NCI-H526 treated with DMSO at 0.1 percent for 48 hours (cell line): ENCODE measurements at regions not wholly inside any gene's neighbourhood (a gene's known extent, or its start where the extent isn't known, plus 50 kb on each side); places are given as distances from the start of the nearest gene placed in this dataset.

Experiments used
- DNase-seq: peaks from one replicate; lab custom pipeline; 2025; lab: John Stamatoyannopoulos, UW

- DNase-seq = no peak
Measured at GRCh38 chr5:145506185-145506850, 328.8 kb downstream of the PRELID2 start.

- no peak for DNase-seq
Measured at GRCh38 chr5:145502906-145503305, 332.2 kb downstream of the PRELID2 start.

- no peak for DNase-seq
Measured at GRCh38 chr5:145500710-145501109, 334.4 kb downstream of the PRELID2 start.

GRCh38 chr5:145499483-145499882, 335.7 kb downstream of the PRELID2 start:
- DNase-seq = no peak

GRCh38 chr5:145497052-145497451, 338.1 kb downstream of the PRELID2 start:
- DNase-seq = no peak

- DNase-seq = no peak
Measured at GRCh38 chr5:145495741-145496140, 339.4 kb downstream of the PRELID2 start.

- no peak for DNase-seq
Measured at GRCh38 chr5:145495196-145495595, 339.9 kb downstream of the PRELID2 start.

- no peak for DNase-seq
Measured at GRCh38 chr5:145493435-145493834, 341.7 kb downstream of the PRELID2 start.

- no peak for DNase-seq
Measured at GRCh38 chr5:145489516-145489915, 345.6 kb downstream of the PRELID2 start.

- DNase-seq = no peak
Measured at GRCh38 chr5:145484158-145484557, 351.0 kb downstream of the PRELID2 start.

GRCh38 chr5:145483212-145483611, 351.9 kb downstream of the PRELID2 start:
- DNase-seq = no peak

- DNase-seq = no peak
Measured at GRCh38 chr5:145479857-145480256, 355.3 kb downstream of the PRELID2 start.

GRCh38 chr5:145479271-145479670, 355.9 kb downstream of the PRELID2 start:
- DNase-seq = no peak

- DNase-seq = no peak
Measured at GRCh38 chr5:145478651-145479050, 356.5 kb downstream of the PRELID2 start.

- DNase-seq = no peak
Measured at GRCh38 chr5:145473042-145473642, 362.0 kb downstream of the PRELID2 start.

GRCh38 chr5:145471831-145472612, 363.1 kb downstream of the PRELID2 start:
- no peak for DNase-seq

- no peak for DNase-seq
Measured at GRCh38 chr5:145471026-145471425, 364.1 kb downstream of the PRELID2 start.

- no peak for DNase-seq
Measured at GRCh38 chr5:145470396-145470979, 364.7 kb downstream of the PRELID2 start.

- no peak for DNase-seq
Measured at GRCh38 chr5:145467446-145467845, 367.7 kb downstream of the PRELID2 start.

GRCh38 chr5:145466533-145466932, 368.6 kb downstream of the PRELID2 start:
- DNase-seq = no peak

GRCh38 chr5:145465474-145466263, 369.5 kb downstream of the PRELID2 start:
- DNase-seq = no peak

GRCh38 chr5:145464171-145464570, 371.0 kb downstream of the PRELID2 start:
- no peak for DNase-seq
